GM12878 (cell line): ENCODE measurements at regions not wholly inside any gene's neighbourhood (a gene's known extent, or its start where the extent isn't known, plus 50 kb on each side); places are given as distances from the start of the nearest gene placed in this dataset.

Experiments
- CHD4 ChIP-seq: fragments of 200-600 bp; sonication (generic); IDR thresholded peaks from 2 replicates; pipeline ENCODE4 v1.6.1; 2016; ENCODE audit warnings: mild to moderate bottlenecking
- GABPA ChIP-seq: IDR thresholded peaks from 2 replicates; pipeline ENCODE4 v1.6.1; 2014; ENCODE audit warnings: antibody characterized with exemption, low read depth, mild to moderate bottlenecking, inconsistent platforms
- HSF1 ChIP-seq: fragments of 150-350 bp; IDR thresholded peaks from 2 replicates; pipeline ENCODE4 v1.6.1; 2014; ENCODE audit warnings: mild to moderate bottlenecking, low read depth, low read length
- KLF5 ChIP-seq: fragments of 450-650 bp; IDR thresholded peaks from 2 replicates; pipeline ENCODE4 v1.6.1; 2014; ENCODE audit warnings: mild to moderate bottlenecking; ENCODE audit not compliant: partially characterized antibody
- MLLT1 ChIP-seq: fragments of 450-650 bp; IDR thresholded peaks from 2 replicates; pipeline ENCODE4 v1.6.1; 2016; ENCODE audit warnings: mild to moderate bottlenecking
- SMC3 ChIP-seq: IDR thresholded peaks from 2 replicates; pipeline ENCODE4 v1.6.1; 2011; ENCODE audit warnings: low read length, improper control_type of control experiment, borderline replicate concordance
- TBL1XR1 ChIP-seq: IDR thresholded peaks from 2 replicates; pipeline ENCODE4 v1.6.1; 2012; ENCODE audit warnings: low read depth, low read length, improper control_type of control experiment
- USF2 ChIP-seq: IDR thresholded peaks from 2 replicates; pipeline ENCODE4 v1.6.1; 2011; ENCODE audit warnings: low read depth, low read length, improper control_type of control experiment, borderline replicate concordance
- TF ChIP-seq, protein P1 (sequence below): fragments of 450-650 bp; IDR thresholded peaks from 2 replicates; pipeline ENCODE4 v1.6.1; 2017; ENCODE audit warnings: mild to moderate bottlenecking, low read depth, inconsistent platforms; ENCODE audit not compliant: poor library complexity, severe bottlenecking

DNA sequence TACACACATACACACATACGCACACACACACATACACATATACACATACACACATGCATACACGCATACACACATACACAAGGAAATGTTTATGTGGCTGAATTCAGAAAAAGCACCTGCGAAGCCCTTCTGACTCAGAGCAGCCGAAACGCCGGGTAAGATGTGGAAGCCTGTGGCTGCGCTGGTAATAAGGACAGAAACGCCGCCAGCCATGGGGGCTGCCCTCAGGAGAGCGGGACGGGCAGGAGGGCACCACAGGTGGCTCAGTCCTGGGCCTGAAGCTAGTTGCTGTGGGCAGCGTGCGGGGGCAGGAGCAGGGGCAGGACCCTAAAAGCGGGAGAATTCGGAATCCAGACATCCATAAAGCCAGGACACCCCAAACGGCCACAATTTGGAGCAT is 378.3 kb downstream of the BRD1 start (continued):
- TF ChIP-seq, protein P1, sequence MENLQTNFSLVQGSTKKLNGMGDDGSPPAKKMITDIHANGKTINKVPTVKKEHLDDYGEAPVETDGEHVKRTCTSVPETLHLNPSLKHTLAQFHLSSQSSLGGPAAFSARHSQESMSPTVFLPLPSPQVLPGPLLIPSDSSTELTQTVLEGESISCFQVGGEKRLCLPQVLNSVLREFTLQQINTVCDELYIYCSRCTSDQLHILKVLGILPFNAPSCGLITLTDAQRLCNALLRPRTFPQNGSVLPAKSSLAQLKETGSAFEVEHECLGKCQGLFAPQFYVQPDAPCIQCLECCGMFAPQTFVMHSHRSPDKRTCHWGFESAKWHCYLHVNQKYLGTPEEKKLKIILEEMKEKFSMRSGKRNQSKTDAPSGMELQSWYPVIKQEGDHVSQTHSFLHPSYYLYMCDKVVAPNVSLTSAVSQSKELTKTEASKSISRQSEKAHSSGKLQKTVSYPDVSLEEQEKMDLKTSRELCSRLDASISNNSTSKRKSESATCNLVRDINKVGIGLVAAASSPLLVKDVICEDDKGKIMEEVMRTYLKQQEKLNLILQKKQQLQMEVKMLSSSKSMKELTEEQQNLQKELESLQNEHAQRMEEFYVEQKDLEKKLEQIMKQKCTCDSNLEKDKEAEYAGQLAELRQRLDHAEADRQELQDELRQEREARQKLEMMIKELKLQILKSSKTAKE = no peak
- TF ChIP-seq CHD4 = no peak
- no peak for TF ChIP-seq GABPA
- no peak for TF ChIP-seq SMC3
- TF ChIP-seq KLF5 = no peak
- no peak for TF ChIP-seq USF2
- no peak for TF ChIP-seq HSF1
- TF ChIP-seq MLLT1 = no peak
- TF ChIP-seq TBL1XR1 = no peak
